ENCODE measurements at regions not wholly inside any gene's neighbourhood (a gene's known extent, or its start where the extent isn't known, plus 50 kb on each side); places are given as distances from the start of the nearest gene placed in this dataset.
"Not testable (repeated sequence)": the region's sequence is repeated elsewhere in the genome, so short reads cannot be mapped to it uniquely, and the experiment has no call there.

DNA sequence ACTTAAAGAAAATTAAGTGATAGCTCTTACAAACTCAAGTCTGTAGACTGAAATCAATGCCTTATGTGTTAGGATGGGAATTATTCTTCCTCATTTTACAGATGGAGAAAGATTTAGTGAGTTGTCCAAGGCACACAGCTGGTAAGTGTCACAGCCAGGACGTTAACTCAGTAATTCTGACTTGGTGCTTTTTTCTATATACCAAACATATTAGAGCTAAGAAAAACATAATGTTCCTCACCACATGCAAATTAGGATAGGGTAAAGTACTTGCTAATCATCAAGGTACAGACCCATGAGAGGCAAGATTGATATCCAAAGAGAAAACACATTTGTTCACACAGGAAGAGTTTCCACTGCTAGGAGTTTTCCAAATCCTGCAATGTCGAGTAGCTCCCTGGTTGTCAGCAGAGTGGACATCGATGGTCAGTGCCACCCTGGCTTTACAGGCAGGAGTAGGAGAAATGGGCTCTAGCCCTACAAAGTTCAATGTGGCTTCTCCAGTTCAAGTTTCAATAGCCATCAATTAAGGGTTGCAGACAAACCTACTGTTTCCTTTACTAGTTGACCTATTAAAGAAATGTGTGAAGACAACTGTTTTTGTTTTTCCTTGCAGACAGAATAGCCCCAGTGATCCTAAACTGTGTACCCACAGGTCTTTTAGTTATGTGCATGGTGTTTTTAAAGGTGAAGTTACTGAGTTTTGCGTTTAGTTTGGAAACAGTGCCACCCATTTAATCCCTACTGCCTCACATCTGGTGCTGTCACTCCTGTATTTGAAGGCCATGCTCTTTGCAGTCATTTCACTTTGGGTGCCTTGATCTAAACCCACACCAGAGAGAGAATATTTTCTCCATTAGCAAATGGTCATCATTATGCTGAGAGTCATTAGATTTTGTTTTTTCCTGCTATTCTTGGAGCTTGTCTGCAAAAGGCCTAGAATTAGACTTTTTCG is 460.8 kb upstream of the SMARCA2 start:
- H3K9me3 Mint-ChIP-seq = no peaks in the 10 kb centered on the region
- no peak overlapping the region for H3K4me3 Mint-ChIP-seq
- no peaks in the 10 kb centered on the region for H3K36me3 Mint-ChIP-seq (ENCODE audit: low read depth)
- no peak overlapping the region for H3K27ac Mint-ChIP-seq
- H3K4me1 Mint-ChIP-seq (ENCODE audit: low read depth) = no peaks in the 10 kb centered on the region
- no peaks in the 10 kb centered on the region for H3K27me3 Mint-ChIP-seq (ENCODE audit: low read depth)

DNA sequence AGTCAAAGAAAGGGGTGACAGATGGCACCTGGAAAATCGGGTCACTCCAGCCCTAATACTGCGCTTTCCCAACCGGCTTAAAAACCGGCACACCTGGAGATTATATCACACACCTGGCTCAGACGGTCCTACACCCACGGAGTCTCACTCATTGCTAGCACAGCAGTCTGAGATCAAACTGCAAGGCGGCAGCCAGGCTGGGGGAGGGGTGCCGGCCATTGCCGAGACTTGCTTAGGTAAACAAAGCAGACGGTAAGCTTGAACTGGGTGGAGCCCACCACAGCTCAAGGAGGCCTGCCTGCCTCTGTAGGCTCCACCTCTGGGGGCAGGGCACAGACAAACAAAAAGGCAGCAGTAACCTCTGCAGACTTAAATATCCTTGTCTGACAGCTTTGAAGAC is 456.5 kb upstream of the SMARCA2 start:
- H3K4me3 Mint-ChIP-seq; H3K9me3 Mint-ChIP-seq; H3K27ac Mint-ChIP-seq; H3K4me1 Mint-ChIP-seq (ENCODE audit: low read depth); H3K27me3 Mint-ChIP-seq (ENCODE audit: low read depth); H3K36me3 Mint-ChIP-seq (ENCODE audit: low read depth): not testable (repeated sequence)

DNA sequence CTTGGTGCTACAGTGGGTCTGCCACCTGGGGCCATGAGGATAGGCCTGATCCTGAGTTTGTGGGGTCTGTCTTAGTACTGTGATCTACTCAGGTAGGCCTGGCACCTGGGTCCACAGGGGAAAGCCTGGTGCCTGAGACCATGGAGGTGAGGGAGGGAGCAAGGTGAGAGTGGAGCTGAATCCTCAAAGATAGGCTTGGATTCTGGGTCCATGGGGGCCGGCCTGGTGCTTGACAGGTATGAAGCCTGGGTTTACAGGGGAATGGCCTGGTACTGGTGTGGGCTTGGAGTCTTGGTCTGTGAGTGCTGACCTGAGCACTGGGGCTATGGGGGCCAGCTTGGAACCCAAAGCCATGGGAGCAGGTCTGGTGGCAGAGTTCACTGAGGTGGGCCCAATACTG is 439.2 kb upstream of the SMARCA2 start:
- H3K27ac Mint-ChIP-seq = no peak overlapping the region
- no peaks in the 10 kb centered on the region for H3K27me3 Mint-ChIP-seq (ENCODE audit: low read depth)
- H3K9me3 Mint-ChIP-seq = no peaks in the 10 kb centered on the region
- H3K4me1 Mint-ChIP-seq (ENCODE audit: low read depth) = no peaks in the 10 kb centered on the region
- no peak overlapping the region for H3K4me3 Mint-ChIP-seq
- no peaks in the 10 kb centered on the region for H3K36me3 Mint-ChIP-seq (ENCODE audit: low read depth)

- Mint-ChIP-seq H3K9me3 (no peaks in the 10 kb centered on the region), H3K4me1 (ENCODE audit: low read depth) (no peaks in the 10 kb centered on the region), H3K4me3 (no peak overlapping the region), H3K27me3 (ENCODE audit: low read depth) (no peaks in the 10 kb centered on the region), H3K36me3 (ENCODE audit: low read depth) (no peaks in the 10 kb centered on the region), H3K27ac (no peak overlapping the region)
Measured at GRCh38 chr9:1580215-1580614, 434.9 kb upstream of the SMARCA2 start.

DNA sequence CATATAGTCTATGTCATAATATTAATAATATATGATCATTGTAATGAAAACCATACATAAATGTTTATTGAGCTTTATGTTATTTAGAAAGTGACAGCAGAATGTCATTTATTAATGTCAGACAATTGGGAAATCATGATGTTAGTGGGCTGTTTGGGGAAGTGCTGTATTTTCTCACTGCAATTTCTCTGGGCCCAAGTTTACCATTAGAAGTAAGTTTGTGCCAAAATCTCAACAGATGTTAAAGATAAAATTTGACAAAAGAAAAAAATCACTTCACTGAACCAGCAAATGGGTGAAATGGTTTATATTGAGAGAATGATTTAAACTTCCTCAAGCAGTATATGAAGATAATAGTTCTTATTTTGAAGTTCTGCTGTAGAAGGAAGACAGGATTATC is 433.2 kb upstream of the SMARCA2 start:
- H3K4me1 Mint-ChIP-seq (ENCODE audit: low read depth) = no peaks in the 10 kb centered on the region
- no peaks in the 10 kb centered on the region for H3K36me3 Mint-ChIP-seq (ENCODE audit: low read depth)
- H3K9me3 Mint-ChIP-seq = no peaks in the 10 kb centered on the region
- no peak overlapping the region for H3K4me3 Mint-ChIP-seq
- no peak overlapping the region for H3K27ac Mint-ChIP-seq
- no peaks in the 10 kb centered on the region for H3K27me3 Mint-ChIP-seq (ENCODE audit: low read depth)

- Mint-ChIP-seq H3K4me1 (ENCODE audit: low read depth) (no peaks in the 10 kb centered on the region), H3K4me3 (no peak overlapping the region), H3K36me3 (ENCODE audit: low read depth) (no peaks in the 10 kb centered on the region), H3K27ac (no peak overlapping the region), H3K9me3 (no peaks in the 10 kb centered on the region), H3K27me3 (ENCODE audit: low read depth) (no peaks in the 10 kb centered on the region)
Measured at GRCh38 chr9:1591310-1591709, 423.8 kb upstream of the SMARCA2 start.

GRCh38 chr9:1598270-1598669 is 416.9 kb upstream of the SMARCA2 start:
- H3K36me3 Mint-ChIP-seq (ENCODE audit: low read depth) = no peaks in the 10 kb centered on the region
- H3K4me1 Mint-ChIP-seq (ENCODE audit: low read depth) = no peaks in the 10 kb centered on the region
- H3K9me3 Mint-ChIP-seq = no peaks in the 10 kb centered on the region
- H3K4me3 Mint-ChIP-seq = no peak overlapping the region
- no peaks in the 10 kb centered on the region for H3K27me3 Mint-ChIP-seq (ENCODE audit: low read depth)
- H3K27ac Mint-ChIP-seq = no peak overlapping the region

- Mint-ChIP-seq H3K4me1 (ENCODE audit: low read depth) (no peaks in the 10 kb centered on the region), H3K27me3 (ENCODE audit: low read depth) (no peaks in the 10 kb centered on the region), H3K27ac (no peak overlapping the region), H3K9me3 (no peaks in the 10 kb centered on the region), H3K4me3 (no peak overlapping the region), H3K36me3 (ENCODE audit: low read depth) (no peaks in the 10 kb centered on the region)
Measured at GRCh38 chr9:1599961-1600360, 415.2 kb upstream of the SMARCA2 start.

- Mint-ChIP-seq H3K4me3 (no peak overlapping the region), H3K36me3 (ENCODE audit: low read depth) (no peaks in the 10 kb centered on the region)
Measured at GRCh38 chr9:1604942-1605560, 410.1 kb upstream of the SMARCA2 start.

GRCh38 chr9:1606253-1606652 is 408.9 kb upstream of the SMARCA2 start:
- Mint-ChIP-seq H3K27me3 (ENCODE audit: low read depth) (peaks cover 4% of the 10 kb centered on the region), H3K4me3 (no peak overlapping the region), H3K27ac (no peak overlapping the region), H3K36me3 (ENCODE audit: low read depth) (no peaks in the 10 kb centered on the region), H3K9me3 (no peaks in the 10 kb centered on the region), H3K4me1 (ENCODE audit: low read depth) (no peaks in the 10 kb centered on the region)

More at GRCh38 chr9:1604942-1605560, 410.1 kb upstream of the SMARCA2 start:
- no peaks in the 10 kb centered on the region for H3K9me3 Mint-ChIP-seq
- H3K27ac Mint-ChIP-seq = no peak overlapping the region
- peaks cover 4% of the 10 kb centered on the region for H3K27me3 Mint-ChIP-seq (ENCODE audit: low read depth)
- no peaks in the 10 kb centered on the region for H3K4me1 Mint-ChIP-seq (ENCODE audit: low read depth)

- no peak overlapping the region for H3K4me3 Mint-ChIP-seq
- H3K27me3 Mint-ChIP-seq (ENCODE audit: low read depth) = no peaks in the 10 kb centered on the region
- H3K36me3 Mint-ChIP-seq (ENCODE audit: low read depth) = no peaks in the 10 kb centered on the region
- H3K4me1 Mint-ChIP-seq (ENCODE audit: low read depth) = no peaks in the 10 kb centered on the region
- no peak overlapping the region for H3K27ac Mint-ChIP-seq
- H3K9me3 Mint-ChIP-seq = no peaks in the 10 kb centered on the region
Measured at GRCh38 chr9:1612886-1613285, 402.3 kb upstream of the SMARCA2 start.

DNA sequence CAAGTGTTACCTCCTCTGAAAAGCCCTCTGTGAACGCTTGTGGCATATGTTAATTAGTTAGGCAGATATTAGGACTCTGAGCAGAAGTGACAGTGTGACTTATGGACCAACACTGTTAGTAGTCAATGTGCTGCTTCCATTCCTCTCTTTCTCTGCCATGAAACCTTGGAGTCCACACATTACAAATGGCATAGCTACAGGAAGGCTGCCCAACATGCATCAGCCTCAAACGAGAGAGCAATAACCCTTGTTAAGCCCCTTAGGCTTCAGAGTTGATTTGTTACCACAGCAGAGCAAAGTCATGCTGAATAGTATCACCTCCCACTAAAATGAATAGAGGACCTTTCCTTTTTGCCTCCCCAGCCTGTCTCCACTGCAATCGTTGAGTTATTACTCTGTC is 397.7 kb upstream of the SMARCA2 start:
- Mint-ChIP-seq H3K27ac (no peak overlapping the region), H3K9me3 (no peaks in the 10 kb centered on the region), H3K4me1 (ENCODE audit: low read depth) (no peaks in the 10 kb centered on the region), H3K36me3 (ENCODE audit: low read depth) (no peaks in the 10 kb centered on the region), H3K4me3 (no peak overlapping the region), H3K27me3 (ENCODE audit: low read depth) (no peaks in the 10 kb centered on the region)

- Mint-ChIP-seq H3K27me3 (ENCODE audit: low read depth) (no peaks in the 10 kb centered on the region), H3K36me3 (ENCODE audit: low read depth) (no peaks in the 10 kb centered on the region), H3K27ac (no peak overlapping the region), H3K4me1 (ENCODE audit: low read depth) (no peaks in the 10 kb centered on the region), H3K4me3 (no peak overlapping the region), H3K9me3 (no peaks in the 10 kb centered on the region)
Measured at GRCh38 chr9:1619915-1620710, 395.0 kb upstream of the SMARCA2 start.

DNA sequence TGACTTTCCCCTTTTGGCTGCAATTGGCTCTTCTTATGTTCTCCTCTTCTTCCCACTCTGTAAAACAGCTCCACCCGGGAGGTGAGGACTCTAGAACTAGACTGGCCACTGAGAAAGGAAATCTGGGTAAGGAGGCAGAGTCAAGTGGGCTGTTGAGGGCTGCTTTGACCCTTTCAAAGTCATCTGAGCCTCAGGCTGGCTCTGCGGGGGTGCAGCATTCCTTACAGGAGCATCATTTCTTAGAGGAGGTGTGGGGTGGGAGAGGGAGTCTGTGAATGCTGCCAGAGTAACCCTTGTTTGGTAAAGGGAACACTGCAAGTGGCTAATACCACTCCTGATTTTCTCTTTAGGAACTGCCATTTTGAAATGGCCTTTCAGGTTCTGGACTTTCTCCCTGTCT is 377.7 kb upstream of the SMARCA2 start:
- Mint-ChIP-seq H3K4me1 (ENCODE audit: low read depth) (no peaks in the 10 kb centered on the region), H3K9me3 (no peaks in the 10 kb centered on the region), H3K4me3 (no peak overlapping the region), H3K27ac (no peak overlapping the region), H3K27me3 (ENCODE audit: low read depth) (no peaks in the 10 kb centered on the region), H3K36me3 (ENCODE audit: low read depth) (no peaks in the 10 kb centered on the region)

- no peaks in the 10 kb centered on the region for H3K4me1 Mint-ChIP-seq (ENCODE audit: low read depth)
- no peaks in the 10 kb centered on the region for H3K36me3 Mint-ChIP-seq (ENCODE audit: low read depth)
- no peak overlapping the region for H3K27ac Mint-ChIP-seq
- no peaks in the 10 kb centered on the region for H3K27me3 Mint-ChIP-seq (ENCODE audit: low read depth)
- H3K9me3 Mint-ChIP-seq = no peaks in the 10 kb centered on the region
- H3K4me3 Mint-ChIP-seq = no peak overlapping the region
Measured at GRCh38 chr9:1639166-1639565, 376.0 kb upstream of the SMARCA2 start.

Measured in T-helper 1 cell treated with Interleukin-12 subunit alpha and Interleukin-12 subunit beta and Interleukin-4 antibody, amounts not matched to agents 30 μg/mL and 1 μg/mL, for 36 hours (primary cell).